Adrenal gland (tissue), 9 donors: ENCODE measurements at regions not wholly inside any gene's neighbourhood (a gene's known extent, or its start where the extent isn't known, plus 50 kb on each side); places are given as distances from the start of the nearest gene placed in this dataset.
A peak's percentile ranks its signal among the peaks of the same experiment; 100 is the strongest.

Experiments
- DNase-seq, 7 donors: peaks; one replicate each; pipeline ENCODE4 v3.0.0-alpha.2; 2019 to 2020
- H3K27ac ChIP-seq, 5 donors: fragments of 200-600 bp; sonication (generic) in 4 of 5; 1 replicate in 3 of 5; 2 replicates in 2 of 5; pipeline versions ENCODE4 v1.5.1 to v1.8.0; 2016 to 2020; ENCODE audit warnings: mild to moderate bottlenecking in 1 of 5
- H3K27me3 ChIP-seq: fragments of 200-600 bp; 2 replicates; pipeline ENCODE4 v1.8.0; 2021
- H3K36me3 ChIP-seq, 2 donors: fragments of 200-600 bp; replicated peaks in 1 of 2; 1 replicate in 1 of 2; 2 replicates in 1 of 2; pipeline versions ENCODE4 v1.5.1 to v1.8.0; 2018 to 2022
- H3K4me1 ChIP-seq, 2 donors: fragments of 200-600 bp; replicated peaks in 1 of 2; 1 replicate in 1 of 2; 2 replicates in 1 of 2; pipeline versions ENCODE4 v1.5.1 to v1.8.0; 2018 to 2021
- H3K4me3 ChIP-seq, 4 donors: fragments of 200-600 bp; sonication (generic) in 3 of 4; one replicate each; pipeline ENCODE4 v1.5.1; 2016 to 2018
- H3K9me3 ChIP-seq, 3 donors: fragments of 200-600 bp; sonication (generic) in 1 of 3; replicated peaks in 1 of 3; 1 replicate in 2 of 3; 2 replicates in 1 of 3; pipeline versions ENCODE4 v1.5.1 to v1.8.0; 2016 to 2021
- CTCF ChIP-seq, 6 experiments: fragments of 450-650 bp in 4 of 6; fragments of 200-600 bp in 2 of 6; sonication (generic) in 1 of 6; IDR thresholded peaks; 1 replicate in 5 of 6; 2 replicates in 1 of 6; pipeline versions ENCODE4 v1.5.1 to v1.8.0; 2016 to 2021; ENCODE audit warnings: antibody characterized with exemption in 6 of 6, mild to moderate bottlenecking in 2 of 6, moderate library complexity in 1 of 6
- POLR2A ChIP-seq, 2 donors: fragments of 450-650 bp; IDR thresholded peaks; one replicate each; pipeline ENCODE4 v1.6.1; 2017; ENCODE audit warnings: antibody characterized with exemption in 2 of 2, mild to moderate bottlenecking in 2 of 2, moderate library complexity in 1 of 2
- WGBS, 4 donors: extraction: QIAGEN DNeasy Blood & Tissue Kit in 2 of 4; methylation state at CpG; one replicate each; pipeline versions ENCODE4 v1.1.5 to v1.1.7; 2013 to 2017; 5-methylcytosine and 5-hydroxymethylcytosine counted together
- intact Hi-C, 2 donors: fragments of 100-400 bp; cut with DNase I; formaldehyde crosslinking; loops; one replicate each; pipeline versions ENCODE4 v1.14.1 to v1.15.0; 2022 to 2023
- donor health status: healthy with polysubstance abuse.
- donor health status: Bipolar disorder and iron deficiency.
- donor health status: DM: yes; HTN: yes; CAD: no.
- donor health status: DM: no; HTN: no; CAD: no.
- donor health status: DM: no; HTN: no; CAD: no.

GRCh38 chr6:41426438-41426851 is 91.0 kb downstream of the NCR2 start:
- Histone ChIP-seq H3K9me3 (no peaks in the 10 kb centered on the region), H3K4me1 (peaks cover 0 to 11% of the 10 kb centered on the region in 2 donors), H3K27me3 (peaks cover 25% of the 10 kb centered on the region), H3K36me3 (no peaks in the 10 kb centered on the region), H3K4me3 (no peak overlapping the region), H3K27ac (peak overlapping the region in 1 of 5 donors; percentile 53)
- WGBS, 4 donors = 44 to 56% (median 46%) methylated on average over 11 to 16 of the region's 16 CpGs
- intact Hi-C loops = loop anchor here in 1 of 2 donors (10.0 kb wide), 1 partner anchor 258 kb away; no protein-coding TSS in a partner anchor
- DNase-seq = no peak
- TF ChIP-seq POLR2A (IDR thresholded peaks at IDR 0.05) (no peak), CTCF (IDR thresholded peaks at IDR 0.05) (no peak)

GRCh38 chr6:41426888-41427641 is 91.7 kb downstream of the NCR2 start:
- H3K36me3 ChIP-seq = no peaks in the 10 kb centered on the region
- no peak for DNase-seq
- intact Hi-C loops = loop anchor here in 1 of 2 donors (10.0 kb wide), 1 partner anchor 258 kb away; no protein-coding TSS in a partner anchor
- 40 to 57% (median 47%) methylated on average over 26 to 30 of the region's 30 CpGs for WGBS, 4 donors
- H3K27ac ChIP-seq = peak overlapping the region in 1 of 5 donors; percentile 74
- TF ChIP-seq CTCF (IDR thresholded peaks at IDR 0.05) = no peak
- TF ChIP-seq POLR2A (IDR thresholded peaks at IDR 0.05) = no peak
- no peaks in the 10 kb centered on the region for H3K9me3 ChIP-seq
- peaks cover 0 to 11% of the 10 kb centered on the region in 2 donors for H3K4me1 ChIP-seq
- H3K4me3 ChIP-seq = peak overlapping the region in 1 of 4 donors; percentile 49
- H3K27me3 ChIP-seq = peaks cover 25% of the 10 kb centered on the region

- TF ChIP-seq POLR2A (IDR thresholded peaks at IDR 0.05) (no peak), CTCF (IDR thresholded peaks at IDR 0.05) (peak in 1 of 6 experiments; percentile 6)
- no peaks in the 10 kb centered on the region for H3K9me3 ChIP-seq
- WGBS, 4 donors = 6 to 21% (median 14%) methylated on average over 1 to 71 of the region's 71 CpGs
- no peaks in the 10 kb centered on the region for H3K36me3 ChIP-seq
- DNase-seq = peak in 1 of 7 donors; percentile 14
- peaks cover 25% of the 10 kb centered on the region for H3K27me3 ChIP-seq
- peaks cover 0 to 11% of the 10 kb centered on the region in 2 donors for H3K4me1 ChIP-seq
- intact Hi-C loops = loop anchor here in 1 of 2 donors (10.0 kb wide), 1 partner anchor 257 kb away; no protein-coding TSS in a partner anchor
- H3K4me3 ChIP-seq = peak overlapping the region in 1 of 4 donors; percentile 49
- H3K27ac ChIP-seq = peak overlapping the region in 2 of 5 donors; percentile 44 to 74
Measured at GRCh38 chr6:41427642-41428335, 92.4 kb downstream of the NCR2 start.

GRCh38 chr6:41428336-41428995 is 93.1 kb downstream of the NCR2 start:
- Histone ChIP-seq H3K4me1 (peaks cover 0 to 11% of the 10 kb centered on the region in 2 donors), H3K36me3 (no peaks in the 10 kb centered on the region), H3K4me3 (peak overlapping the region in 1 of 4 donors; percentile 49), H3K27me3 (peaks cover 25% of the 10 kb centered on the region), H3K9me3 (no peaks in the 10 kb centered on the region), H3K27ac (peak overlapping the region in 2 of 5 donors; percentile 44 to 74)
- 12 to 35% (median 18%) methylated on average over 13 to 35 of the region's 35 CpGs for WGBS, 4 donors
- TF ChIP-seq CTCF (IDR thresholded peaks at IDR 0.05) = no peak
- no peak for TF ChIP-seq POLR2A (IDR thresholded peaks at IDR 0.05)
- peak in 2 of 7 donors; percentile 26 to 53 for DNase-seq
- intact Hi-C loops = loop anchor here in 1 of 2 donors (10.0 kb wide), 1 partner anchor 256 kb away; no protein-coding TSS in a partner anchor
